ENCODE measurements at regions not wholly inside any gene's neighbourhood (a gene's known extent, or its start where the extent isn't known, plus 50 kb on each side); places are given as distances from the start of the nearest gene placed in this dataset.
"Not testable (repeated sequence)": the region's sequence is repeated elsewhere in the genome, so short reads cannot be mapped to it uniquely, and the experiment has no call there.

- ATAC-seq (replicated peaks in 1 of 4) (peak in 1 of 4 experiments; percentile 20), DNase-seq (peak in 13 of 35 experiments; percentile 4 to 46 (median 23))
- Mint-ChIP-seq H3K36me3 (no peaks in the 10 kb centered on the region), H3K27me3 (no peaks in the 10 kb centered on the region), H3K4me3 (peak overlapping the region in 2 of 3 donors; percentile 32 to 53), H3K27ac (peak overlapping the region; percentile 78 to 86), H3K9me3 (peaks cover 0 to 4% (median 0%) of the 10 kb centered on the region in 3 donors), H3K4me1 (peaks cover 63 to 70% (median 66%) of the 10 kb centered on the region in 3 donors)
- Histone ChIP-seq H3K9me3 (no peaks in the 10 kb centered on the region), H3K4me3 (ENCODE audit: control insufficient read depth in 1 of 2, extremely low read depth in 1 of 2, low read length in 1 of 2) (no peak overlapping the region), H3K27me3 (replicated peaks in 1 of 2; ENCODE audit: control insufficient read depth in 2 of 2, extremely low read depth in 1 of 2, insufficient read depth in 2 of 2, low read length in 1 of 2) (no peaks in the 10 kb centered on the region), H3K36me3 (ENCODE audit: control insufficient read depth in 2 of 2, extremely low read depth in 1 of 2, insufficient read depth in 1 of 2, low read length in 1 of 2) (no peaks in the 10 kb centered on the region), H3K4me1 (ENCODE audit: control insufficient read depth in 1 of 2, extremely low read depth in 1 of 2, insufficient read depth in 2 of 2, low read length in 2 of 2) (peaks cover 20 to 27% of the 10 kb centered on the region in 2 experiments), H3K27ac (ENCODE audit: low read length) (no peak overlapping the region)
- 100% methylated on average over 1 of the region's 2 CpGs for WGBS (ENCODE audit: insufficient coverage)
- ChIA-PET CTCF (interaction anchor here (0.7 to 1.1 kb wide), 2 partner anchors 18 to 21 kb away, joined by 3 read pairs; no protein-coding TSS in a partner anchor), POLR2A (interaction anchor here (0.6 to 2.1 kb wide), 4 partner anchors 11 to 262 kb away, joined by 3 to 7 read pairs (median 3); no protein-coding TSS in a partner anchor)
These were observed 204.5 kb upstream of the CXCR4 start for GRCh38 chr2:136322428-136322827.

DNA sequence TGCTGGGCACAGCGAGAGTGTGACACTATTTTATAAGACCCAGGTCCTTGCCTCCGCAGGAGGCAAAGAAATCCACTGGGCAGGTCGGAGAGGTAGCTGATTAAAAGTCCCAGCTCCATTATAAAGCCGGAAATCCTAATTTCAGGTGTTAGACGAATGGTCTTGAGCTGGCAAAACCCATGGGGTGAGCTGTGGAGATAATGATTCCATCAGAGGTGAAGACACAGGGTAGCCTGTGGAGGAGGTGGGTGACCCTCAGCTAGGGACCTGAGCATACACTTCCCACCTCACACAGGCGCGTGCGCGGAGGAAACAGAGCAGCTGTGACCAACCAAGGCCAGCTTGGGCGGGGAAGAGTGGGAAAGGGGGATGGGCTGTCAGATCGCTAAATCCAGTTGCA lies 201.7 kb upstream of the CXCR4 start:
- Histone ChIP-seq H3K36me3 (ENCODE audit: control insufficient read depth in 2 of 2, extremely low read depth in 1 of 2, insufficient read depth in 1 of 2, low read length in 1 of 2) (no peaks in the 10 kb centered on the region), H3K27me3 (replicated peaks in 1 of 2; ENCODE audit: control insufficient read depth in 2 of 2, extremely low read depth in 1 of 2, insufficient read depth in 2 of 2, low read length in 1 of 2) (no peaks in the 10 kb centered on the region), H3K27ac (ENCODE audit: low read length) (no peak overlapping the region), H3K4me1 (ENCODE audit: control insufficient read depth in 1 of 2, extremely low read depth in 1 of 2, insufficient read depth in 2 of 2, low read length in 2 of 2) (peaks cover 10 to 20% of the 10 kb centered on the region in 2 experiments), H3K9me3 (no peaks in the 10 kb centered on the region), H3K4me3 (ENCODE audit: control insufficient read depth in 1 of 2, extremely low read depth in 1 of 2, low read length in 1 of 2) (no peak overlapping the region)
- Mint-ChIP-seq H3K9me3 (peaks cover 0 to 3% (median 0%) of the 10 kb centered on the region in 3 donors), H3K4me1 (peaks cover 37 to 43% (median 39%) of the 10 kb centered on the region in 3 donors), H3K27ac (peak overlapping the region in 1 of 2 donors; percentile 23), H3K4me3 (no peak overlapping the region), H3K36me3 (no peaks in the 10 kb centered on the region), H3K27me3 (no peaks in the 10 kb centered on the region)
- WGBS (ENCODE audit: insufficient coverage): 84% methylated on average over 5 of the region's 11 CpGs
- POLR2A ChIA-PET: interaction anchor here (0.6 to 0.8 kb wide), 2 partner anchors 22 to 391 kb away, joined by 3 to 4 read pairs; no protein-coding TSS in a partner anchor
- ATAC-seq (replicated peaks in 1 of 4) (no peak), DNase-seq (no peak)
- CTCF ChIA-PET: interaction anchor here (0.7 kb wide), 3 partner anchors 9 to 65 kb away, joined by 3 to 4 read pairs (median 3); no protein-coding TSS in a partner anchor

GRCh38 chr2:136319237-136319636 lies 201.3 kb upstream of the CXCR4 start:
- Mint-ChIP-seq H3K27ac (peak overlapping the region; percentile 23 to 46), H3K27me3 (no peaks in the 10 kb centered on the region), H3K9me3 (no peaks in the 10 kb centered on the region), H3K36me3 (no peaks in the 10 kb centered on the region), H3K4me3 (no peak overlapping the region), H3K4me1 (peaks cover 32 to 39% (median 35%) of the 10 kb centered on the region in 3 donors)
- WGBS (ENCODE audit: insufficient coverage): 38% methylated on average over 2 of the region's 2 CpGs
- no peak for ATAC-seq (replicated peaks in 1 of 4)
- ChIA-PET POLR2A (interaction anchor here (0.5 to 0.8 kb wide), 5 partner anchors 21 to 403 kb away, joined by 3 to 6 read pairs (median 4); no protein-coding TSS in a partner anchor), CTCF (interaction anchor here (0.7 kb wide), 3 partner anchors 8 to 65 kb away, joined by 3 to 4 read pairs (median 3); no protein-coding TSS in a partner anchor)
- Histone ChIP-seq H3K36me3 (ENCODE audit: control insufficient read depth in 2 of 2, extremely low read depth in 1 of 2, insufficient read depth in 1 of 2, low read length in 1 of 2) (no peaks in the 10 kb centered on the region), H3K9me3 (no peaks in the 10 kb centered on the region), H3K27ac (ENCODE audit: low read length) (no peak overlapping the region), H3K4me3 (ENCODE audit: control insufficient read depth in 1 of 2, extremely low read depth in 1 of 2, low read length in 1 of 2) (no peak overlapping the region), H3K27me3 (replicated peaks in 1 of 2; ENCODE audit: control insufficient read depth in 2 of 2, extremely low read depth in 1 of 2, insufficient read depth in 2 of 2, low read length in 1 of 2) (no peaks in the 10 kb centered on the region), H3K4me1 (ENCODE audit: control insufficient read depth in 1 of 2, extremely low read depth in 1 of 2, insufficient read depth in 2 of 2, low read length in 2 of 2) (peaks cover 10 to 16% of the 10 kb centered on the region in 2 experiments)
- no peak for DNase-seq

GRCh38 chr2:136314240-136314639 lies 196.3 kb upstream of the CXCR4 start:
- H3K4me3 ChIP-seq (ENCODE audit: control insufficient read depth in 1 of 2, extremely low read depth in 1 of 2, low read length in 1 of 2): no peak overlapping the region
- no peak overlapping the region for H3K27ac Mint-ChIP-seq
- no peaks in the 10 kb centered on the region for H3K9me3 ChIP-seq
- ChIA-PET POLR2A (interaction anchor here in 1 of 2 donors (0.8 kb wide), 1 partner anchor 33 kb away, joined by 3 read pairs; no protein-coding TSS in a partner anchor), CTCF (interaction anchor here in 1 of 2 donors (0.7 kb wide), 1 partner anchor 70 kb away, joined by 3 read pairs; no protein-coding TSS in a partner anchor)
- H3K27ac ChIP-seq (ENCODE audit: low read length): no peak overlapping the region
- DNase-seq: no peak
- no peaks in the 10 kb centered on the region for H3K27me3 ChIP-seq (replicated peaks in 1 of 2; ENCODE audit: control insufficient read depth in 2 of 2, extremely low read depth in 1 of 2, insufficient read depth in 2 of 2, low read length in 1 of 2)
- no peaks in the 10 kb centered on the region for H3K36me3 Mint-ChIP-seq
- no peak overlapping the region for H3K4me3 Mint-ChIP-seq
- no peak for ATAC-seq (replicated peaks in 1 of 4)
- H3K4me1 Mint-ChIP-seq: peaks cover 18 to 23% (median 21%) of the 10 kb centered on the region in 3 donors
- peaks cover 3 to 9% of the 10 kb centered on the region in 2 experiments for H3K4me1 ChIP-seq (ENCODE audit: control insufficient read depth in 1 of 2, extremely low read depth in 1 of 2, insufficient read depth in 2 of 2, low read length in 2 of 2)
- no peaks in the 10 kb centered on the region for H3K27me3 Mint-ChIP-seq
- no peaks in the 10 kb centered on the region for H3K9me3 Mint-ChIP-seq
- H3K36me3 ChIP-seq (ENCODE audit: control insufficient read depth in 2 of 2, extremely low read depth in 1 of 2, insufficient read depth in 1 of 2, low read length in 1 of 2): no peaks in the 10 kb centered on the region

DNA sequence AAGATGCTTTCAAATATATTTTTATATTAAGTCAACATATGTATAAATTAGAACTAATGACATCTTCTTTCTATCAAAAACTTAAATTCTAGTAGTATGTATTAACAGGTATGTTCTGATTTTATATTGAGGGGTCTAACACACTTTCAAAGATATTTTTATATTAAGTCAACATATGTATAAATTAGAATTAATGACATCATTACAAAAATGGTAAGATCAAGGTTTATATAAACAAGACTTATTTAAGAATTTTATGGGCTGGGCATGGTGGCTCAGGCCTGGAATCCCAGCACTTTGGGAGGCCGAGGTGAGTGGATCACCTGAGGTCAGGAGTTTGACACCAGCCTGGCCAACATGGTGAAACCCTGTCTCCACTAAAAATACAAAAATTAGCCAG lies 194.6 kb upstream of the CXCR4 start:
- POLR2A ChIA-PET: interaction anchor here in 1 of 2 donors (0.6 kb wide), 1 partner anchor 437 kb away, joined by 6 read pairs; the partner anchor contains the start of gene MCM6
- not testable (repeated sequence) for H3K4me3 ChIP-seq (ENCODE audit: control insufficient read depth in 1 of 2, extremely low read depth in 1 of 2, low read length in 1 of 2); H3K4me3 Mint-ChIP-seq; H3K9me3 ChIP-seq; H3K36me3 Mint-ChIP-seq; ATAC-seq (replicated peaks in 1 of 4); H3K27me3 Mint-ChIP-seq; H3K4me1 ChIP-seq (ENCODE audit: control insufficient read depth in 1 of 2, extremely low read depth in 1 of 2, insufficient read depth in 2 of 2, low read length in 2 of 2); DNase-seq; H3K27me3 ChIP-seq (replicated peaks in 1 of 2; ENCODE audit: control insufficient read depth in 2 of 2, extremely low read depth in 1 of 2, insufficient read depth in 2 of 2, low read length in 1 of 2); H3K27ac ChIP-seq (ENCODE audit: low read length); H3K27ac Mint-ChIP-seq; H3K9me3 Mint-ChIP-seq; H3K36me3 ChIP-seq (ENCODE audit: control insufficient read depth in 2 of 2, extremely low read depth in 1 of 2, insufficient read depth in 1 of 2, low read length in 1 of 2)
- CTCF ChIA-PET: interaction anchor here in 1 of 2 donors (0.6 kb wide), 1 partner anchor 140 kb away, joined by 3 read pairs; no protein-coding TSS in a partner anchor
- peaks cover 15 to 20% (median 20%) of the 10 kb centered on the region in 3 donors for H3K4me1 Mint-ChIP-seq
- WGBS (ENCODE audit: insufficient coverage): no CpG with 5 or more reads among the region's 1 CpG

DNA sequence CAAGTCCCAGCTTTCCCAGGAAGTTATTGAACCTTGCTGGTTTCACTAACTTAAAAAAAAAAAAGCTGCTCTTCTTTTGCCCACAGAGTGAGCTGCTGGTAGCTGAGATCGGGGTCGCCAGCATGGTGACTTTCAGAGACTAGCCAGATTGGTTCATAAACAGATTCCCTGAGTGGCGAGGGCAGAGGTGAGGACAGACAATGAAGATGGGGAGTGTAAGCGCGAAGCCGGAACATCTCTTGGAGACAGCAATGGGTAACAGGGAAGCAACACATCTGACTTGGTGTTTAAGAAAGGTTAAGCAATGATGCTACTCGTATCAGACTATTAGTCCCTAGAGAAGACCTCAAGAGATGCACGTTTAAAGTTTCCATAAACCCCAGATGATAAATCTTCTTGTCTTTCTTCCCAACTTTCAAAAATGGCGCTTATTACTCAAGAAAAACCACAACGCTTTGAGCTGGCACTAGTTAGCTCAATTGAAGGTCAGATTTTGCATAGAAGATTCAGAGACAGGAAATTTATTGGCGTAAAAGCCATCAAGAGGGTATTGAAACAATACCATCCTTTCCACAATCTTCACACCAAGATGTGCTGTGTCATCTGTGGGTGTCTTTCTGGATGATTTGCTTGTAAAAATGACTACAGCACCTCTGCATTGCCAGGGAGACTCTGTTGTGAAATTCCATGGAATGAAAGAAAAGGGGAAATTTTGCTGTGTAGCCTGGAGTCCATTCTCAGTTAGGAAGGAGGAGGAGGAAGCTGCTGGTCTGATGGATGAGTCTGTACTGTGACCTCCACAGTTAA lies 193.1 kb upstream of the CXCR4 start:
- Mint-ChIP-seq H3K36me3 (no peaks in the 10 kb centered on the region), H3K4me3 (no peak overlapping the region), H3K27me3 (no peaks in the 10 kb centered on the region), H3K27ac (peak overlapping the region; percentile 60 to 78), H3K4me1 (peaks cover 15 to 24% (median 24%) of the 10 kb centered on the region in 3 donors), H3K9me3 (no peaks in the 10 kb centered on the region)
- Histone ChIP-seq H3K27ac (ENCODE audit: low read length) (no peak overlapping the region), H3K27me3 (replicated peaks in 1 of 2; ENCODE audit: control insufficient read depth in 2 of 2, extremely low read depth in 1 of 2, insufficient read depth in 2 of 2, low read length in 1 of 2) (no peaks in the 10 kb centered on the region), H3K9me3 (no peaks in the 10 kb centered on the region), H3K36me3 (ENCODE audit: control insufficient read depth in 2 of 2, extremely low read depth in 1 of 2, insufficient read depth in 1 of 2, low read length in 1 of 2) (no peaks in the 10 kb centered on the region), H3K4me3 (ENCODE audit: control insufficient read depth in 1 of 2, extremely low read depth in 1 of 2, low read length in 1 of 2) (no peak overlapping the region), H3K4me1 (ENCODE audit: control insufficient read depth in 1 of 2, extremely low read depth in 1 of 2, insufficient read depth in 2 of 2, low read length in 2 of 2) (peaks cover 3 to 9% of the 10 kb centered on the region in 2 experiments)
- DNase-seq (peak in 1 of 35 experiments; percentile 33), ATAC-seq (replicated peaks in 1 of 4) (peak in 2 of 4 experiments; percentile 45 to 60)
- POLR2A ChIA-PET: interaction anchor here (0.5 to 1.0 kb wide), 6 partner anchors 9 to 310 kb away, joined by 3 to 4 read pairs (median 3); no protein-coding TSS in a partner anchor
- CTCF ChIA-PET: interaction anchor here (0.8 to 1.1 kb wide), 2 partner anchors 9 to 397 kb away, joined by 3 read pairs; no protein-coding TSS in a partner anchor
- WGBS (ENCODE audit: insufficient coverage): 87% methylated on average over 4 of the region's 11 CpGs

Measured in T-cell (primary cell).